ENCODE measurements at regions not wholly inside any gene's neighbourhood (a gene's known extent, or its start where the extent isn't known, plus 50 kb on each side); places are given as distances from the start of the nearest gene placed in this dataset.
"Not testable (repeated sequence)": the region's sequence is repeated elsewhere in the genome, so short reads cannot be mapped to it uniquely, and the experiment has no call there.

DNA sequence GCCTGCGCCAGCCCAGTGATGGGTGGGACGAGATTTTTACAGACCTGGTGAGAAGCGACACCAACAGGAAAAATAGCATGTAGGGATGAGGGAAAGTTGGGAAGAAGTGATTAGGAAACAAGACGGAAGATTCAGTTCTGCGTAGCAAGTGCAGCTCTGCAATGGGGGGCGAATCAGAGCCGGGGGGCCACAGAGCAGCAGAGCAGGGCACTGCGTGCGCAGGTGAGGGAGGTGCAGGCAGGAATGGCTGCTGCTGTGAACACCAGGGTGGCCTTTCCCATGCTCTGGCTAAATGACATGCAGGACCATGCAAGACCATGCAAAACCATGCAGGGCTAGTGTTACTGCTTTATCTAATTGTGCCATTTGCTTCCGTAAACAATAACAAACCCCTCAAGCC lies 442.7 kb upstream of the FRG1 start:
- DNase-seq, result no peak

DNA sequence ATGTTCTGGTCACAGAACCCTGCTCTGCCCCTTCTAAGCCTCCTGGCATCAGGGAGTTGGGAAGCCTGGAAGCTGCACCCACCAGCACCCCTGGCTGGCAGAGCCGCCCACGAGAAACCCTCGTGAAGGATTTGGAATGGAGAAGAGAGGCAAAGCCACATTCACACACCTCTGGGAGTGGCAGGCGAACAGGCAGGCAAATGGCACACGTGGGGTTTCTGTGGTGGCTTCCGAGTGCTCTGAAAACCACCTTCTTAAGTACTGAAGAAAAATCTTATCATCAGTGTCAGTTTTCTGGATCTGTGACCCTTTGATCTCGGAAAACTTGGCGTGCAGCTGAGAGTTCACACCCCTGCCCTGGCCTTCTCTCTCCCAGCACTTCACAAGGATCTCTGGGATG lies 442.2 kb upstream of the FRG1 start:
- no peak for DNase-seq

DNA sequence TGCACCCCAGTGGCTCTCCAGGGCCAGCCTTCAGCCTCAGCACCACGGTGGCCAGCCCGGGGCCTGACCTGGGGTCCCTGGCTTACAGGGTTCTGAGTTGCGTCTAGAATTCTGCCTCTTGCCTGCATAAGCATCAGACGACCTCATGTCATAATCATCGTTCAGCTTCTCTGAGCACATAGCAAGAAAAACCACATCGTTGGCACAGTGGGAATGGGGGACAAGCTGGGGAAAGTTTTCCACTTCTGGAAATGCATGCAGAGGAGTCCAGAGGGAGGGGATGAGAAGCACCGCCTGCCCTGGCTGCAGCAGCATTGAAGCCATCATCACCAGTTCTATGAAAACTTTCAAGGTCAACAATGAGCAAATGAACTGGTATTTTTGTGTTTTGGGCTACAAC lies 441.0 kb upstream of the FRG1 start:
- DNase-seq, result no peak

DNA sequence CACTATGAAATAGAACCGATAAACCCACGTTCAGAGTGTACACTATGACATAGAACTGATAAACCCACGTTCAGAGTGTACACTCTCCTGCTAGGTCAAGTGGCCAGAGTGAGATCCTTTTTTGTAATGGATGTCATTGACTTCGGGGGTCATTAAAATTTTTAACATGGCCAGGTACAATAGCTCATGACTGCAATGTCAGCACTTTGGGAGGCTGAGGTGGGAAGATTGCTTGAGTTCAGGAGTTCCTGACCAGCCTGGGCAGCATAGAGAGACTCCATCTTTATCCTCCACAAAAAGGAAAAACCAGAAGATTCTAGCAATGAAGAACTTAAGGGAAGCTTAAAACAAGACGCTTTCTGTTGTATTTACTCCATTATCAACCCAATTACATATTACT lies 439.7 kb upstream of the FRG1 start:
- no peak for DNase-seq

DNA sequence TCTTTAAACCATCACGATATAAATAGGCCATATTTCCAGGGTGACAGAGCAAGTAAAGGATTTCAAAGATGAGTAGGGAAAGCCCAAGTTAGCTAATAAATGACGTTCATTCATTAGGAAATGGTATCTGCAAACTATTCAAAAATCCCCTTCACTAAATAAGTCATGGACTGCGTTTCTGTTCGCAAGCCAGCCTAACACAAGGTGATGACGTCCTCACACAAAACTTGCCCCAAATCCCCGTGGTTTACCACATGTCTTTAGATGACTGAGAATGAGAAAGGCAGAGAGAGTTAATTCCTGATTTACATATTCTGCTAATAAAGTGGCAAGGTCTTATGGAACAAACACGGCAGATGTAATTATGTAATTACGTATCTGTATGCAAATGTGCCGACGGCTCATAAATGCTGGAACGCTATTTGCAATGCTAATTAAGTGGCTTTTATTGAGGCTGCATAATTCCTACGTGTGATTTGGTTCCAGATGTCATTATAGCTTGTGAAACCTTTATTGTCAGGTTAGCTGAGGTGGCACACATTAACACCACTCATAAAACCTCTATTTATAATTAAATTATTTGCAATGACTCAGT lies 437.7 kb upstream of the FRG1 start:
- DNase-seq, result no peak

DNA sequence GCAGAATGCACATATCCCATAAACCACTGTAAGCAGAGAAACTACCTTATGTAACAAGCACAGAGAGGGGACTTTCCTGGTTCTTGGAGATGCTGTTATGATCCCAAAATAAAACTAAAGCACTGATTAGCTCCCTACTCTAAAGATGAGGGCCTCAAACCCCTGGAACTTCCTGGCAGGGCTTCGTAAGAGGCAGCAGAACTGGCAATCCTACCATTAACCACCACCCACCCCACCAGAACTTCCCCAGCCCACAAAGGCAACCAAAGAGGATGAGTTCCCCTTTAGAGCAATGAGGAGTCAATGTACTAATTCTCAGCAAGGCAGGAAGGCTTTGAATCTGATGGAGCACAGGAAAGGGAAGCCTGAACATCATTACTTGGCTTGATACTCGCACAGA lies 436.5 kb upstream of the FRG1 start:
- DNase-seq, result no peak

DNA sequence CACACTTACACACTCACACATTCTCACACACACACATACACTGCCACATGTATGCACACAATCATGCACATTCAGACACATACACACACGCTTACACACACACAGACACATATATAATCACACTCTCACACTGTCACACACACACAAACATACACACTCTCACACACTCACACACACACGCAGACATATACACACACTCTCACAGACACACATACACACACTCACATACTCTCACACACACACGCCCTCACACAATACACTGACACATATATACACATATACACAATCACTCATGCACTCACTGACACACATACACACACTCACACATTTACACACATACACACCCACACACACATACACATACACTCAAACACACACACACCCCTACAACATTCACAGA lies 435.3 kb upstream of the FRG1 start:
- no peak for DNase-seq

DNA sequence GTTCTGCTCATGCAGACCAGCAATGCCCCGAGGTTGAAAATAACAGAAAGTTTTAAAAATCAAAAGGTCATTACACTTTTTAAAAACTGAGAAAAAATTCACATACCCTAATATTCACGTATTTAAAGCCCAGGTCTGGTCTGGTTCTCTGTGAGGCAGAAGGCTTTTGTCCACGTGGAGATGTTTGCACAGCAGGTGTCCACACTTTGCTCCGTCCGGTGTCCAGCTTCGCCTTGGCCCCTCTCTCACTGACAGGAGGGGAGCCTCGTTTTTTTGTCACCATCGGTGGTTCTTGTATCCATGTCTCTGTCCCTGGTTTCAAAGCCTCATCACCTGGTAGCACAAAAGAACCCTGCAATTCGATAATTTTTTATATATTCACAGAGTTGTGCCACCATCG lies 434.6 kb upstream of the FRG1 start:
- DNase-seq, result no peak

DNA sequence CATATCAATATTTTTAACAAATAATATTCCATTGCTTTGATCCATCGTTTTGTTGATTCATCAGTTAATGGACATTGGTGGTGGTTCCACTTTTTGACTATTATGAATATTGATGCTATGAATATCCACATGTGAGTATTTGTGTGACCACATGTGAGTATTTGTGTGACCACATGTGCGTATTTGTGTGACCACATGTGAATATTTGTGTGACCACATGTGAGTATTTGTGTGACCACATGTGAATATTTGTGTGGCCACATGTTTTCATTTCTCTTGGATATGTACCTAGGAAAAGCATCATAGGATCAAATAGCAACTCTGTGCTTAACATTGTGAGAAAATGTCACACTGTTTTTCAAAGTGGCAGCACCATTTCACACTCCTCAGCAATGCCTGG lies 433.6 kb upstream of the FRG1 start:
- DNase-seq, result no peak

DNA sequence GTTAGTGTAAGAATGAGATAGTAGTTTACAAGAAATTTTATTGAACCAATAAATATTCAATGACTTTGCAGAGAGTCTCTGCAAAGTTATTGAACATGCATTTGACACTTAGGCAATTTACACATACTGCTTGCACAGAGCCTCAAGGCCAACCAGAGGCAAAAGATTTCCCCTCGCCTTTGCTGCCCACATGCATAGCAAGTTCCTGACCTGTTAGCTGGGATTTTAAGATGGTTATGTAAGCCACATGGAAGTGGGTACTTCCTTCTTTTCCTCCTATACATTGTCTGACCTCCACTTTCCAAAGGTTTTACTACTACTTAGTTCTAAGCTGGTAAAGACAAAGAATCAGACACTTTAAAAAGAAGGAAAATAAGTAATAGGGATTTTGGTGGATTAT lies 430.1 kb upstream of the FRG1 start:
- no peak for DNase-seq

DNA sequence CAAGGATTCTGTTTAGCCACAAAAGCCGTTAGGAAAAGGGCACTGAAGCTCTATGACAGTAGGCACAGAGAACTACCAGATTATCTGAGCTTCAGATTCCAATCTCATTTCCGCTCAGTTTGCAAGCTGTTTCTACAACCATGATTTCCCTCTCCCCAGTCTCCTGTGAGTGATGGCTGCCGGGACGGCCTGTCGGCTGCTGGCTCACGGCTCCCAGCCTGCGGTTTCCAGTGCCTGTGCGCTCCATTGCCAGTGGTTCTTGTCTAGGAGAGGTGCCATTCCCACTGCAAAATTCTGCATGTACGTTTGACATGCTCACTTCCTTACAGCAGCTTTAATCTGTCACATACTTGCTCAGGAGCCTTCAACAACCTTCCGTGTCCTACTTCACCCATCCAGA lies 429.1 kb upstream of the FRG1 start:
- no peak for DNase-seq

DNA sequence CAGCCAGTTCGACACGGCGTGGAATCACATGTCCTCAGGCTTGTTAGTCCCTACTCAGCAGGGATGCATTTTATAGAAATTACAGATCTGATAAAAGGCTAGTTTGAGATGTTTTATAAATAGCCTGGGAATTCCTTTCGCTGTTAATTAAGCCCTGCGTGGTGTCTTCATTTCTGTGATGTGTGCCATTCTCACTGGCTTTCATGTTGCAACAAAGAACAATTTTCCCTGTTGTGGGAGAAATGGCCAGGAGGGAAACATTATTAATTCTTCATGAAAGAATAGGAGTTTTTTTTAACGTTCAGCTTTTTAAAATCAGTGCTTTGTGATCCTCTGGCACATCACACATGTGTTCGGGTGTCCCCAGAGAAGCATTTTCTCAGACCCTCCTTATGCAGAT lies 427.3 kb upstream of the FRG1 start:
- no peak for DNase-seq

DNA sequence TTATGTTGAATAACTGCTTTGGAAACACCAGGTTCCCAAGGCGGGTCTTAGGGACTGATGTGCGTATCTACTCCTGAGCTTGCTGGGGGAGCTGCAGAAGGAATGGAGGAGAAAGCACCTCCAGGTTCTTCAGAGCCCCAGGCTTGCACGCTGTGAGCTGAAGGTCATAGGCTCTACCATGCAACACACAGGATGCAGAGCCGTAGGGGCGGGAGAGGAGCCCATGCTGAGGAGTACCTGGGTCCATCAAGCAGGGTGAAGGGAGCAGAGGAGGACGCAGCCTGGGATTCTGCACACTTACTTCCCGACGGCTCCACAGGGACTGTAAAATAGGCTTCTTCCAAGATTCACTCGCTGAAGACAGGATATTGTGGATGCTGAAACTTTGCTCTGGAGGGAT lies 426.5 kb upstream of the FRG1 start:
- no peak for DNase-seq

DNA sequence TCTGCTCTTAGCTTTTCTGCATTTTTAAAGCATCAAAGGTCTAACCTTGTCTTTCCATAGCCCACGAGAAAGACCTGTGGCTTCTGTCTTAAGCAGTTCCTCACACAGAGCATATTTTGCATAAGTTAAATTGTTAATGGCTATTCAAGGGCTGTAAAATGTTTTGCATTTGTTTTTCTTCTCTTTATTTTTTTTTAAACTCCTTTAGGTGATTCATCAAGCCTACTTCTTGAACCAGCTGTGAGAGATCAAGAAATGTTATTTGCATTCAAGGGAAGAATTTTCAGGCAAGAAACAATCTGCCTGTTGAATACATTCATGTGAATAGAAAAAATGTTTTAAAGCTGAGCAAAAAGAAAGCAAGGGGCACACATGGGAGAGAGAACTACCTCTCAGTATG lies 423.8 kb upstream of the FRG1 start:
- no peak for DNase-seq

DNA sequence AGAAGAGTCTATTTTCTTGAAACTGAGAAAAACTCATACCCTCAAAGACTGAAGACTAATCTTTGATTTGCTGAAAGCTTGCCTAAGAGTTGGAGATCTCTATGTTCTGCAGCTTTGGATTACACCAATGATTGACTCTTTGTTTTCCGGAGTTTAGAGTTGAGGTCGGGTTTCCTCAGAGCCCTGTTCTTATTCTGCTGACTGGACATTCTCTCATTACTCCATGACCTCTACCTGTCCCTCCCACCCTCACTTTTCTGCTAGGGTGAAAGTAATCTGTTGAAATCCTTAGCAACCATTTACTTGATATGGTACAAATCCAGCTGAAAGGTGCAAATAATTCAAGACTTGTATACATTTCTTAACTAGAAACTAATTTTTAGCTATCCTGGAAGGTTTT lies 421.5 kb upstream of the FRG1 start:
- DNase-seq, result no peak

DNA sequence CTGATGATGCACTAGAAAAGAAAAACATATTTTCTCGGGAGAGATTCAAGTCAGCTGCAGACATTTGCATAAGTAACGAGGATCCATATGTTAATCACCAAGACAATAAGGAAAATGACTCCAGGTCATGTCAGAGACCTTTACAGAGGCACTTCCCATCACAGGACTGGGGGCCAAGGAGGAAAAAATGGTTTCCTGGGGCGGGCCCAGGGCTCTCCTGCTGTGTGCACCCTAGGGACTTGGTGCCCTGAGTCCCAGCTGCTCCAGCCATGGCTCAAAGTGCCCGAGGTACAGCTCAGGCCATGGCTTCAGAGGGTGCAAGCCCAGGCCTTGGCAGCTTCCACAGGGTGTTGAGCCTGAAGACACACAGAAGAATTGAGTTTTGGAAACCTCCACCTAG lies 415.4 kb upstream of the FRG1 start:
- DNase-seq, result no peak

DNA sequence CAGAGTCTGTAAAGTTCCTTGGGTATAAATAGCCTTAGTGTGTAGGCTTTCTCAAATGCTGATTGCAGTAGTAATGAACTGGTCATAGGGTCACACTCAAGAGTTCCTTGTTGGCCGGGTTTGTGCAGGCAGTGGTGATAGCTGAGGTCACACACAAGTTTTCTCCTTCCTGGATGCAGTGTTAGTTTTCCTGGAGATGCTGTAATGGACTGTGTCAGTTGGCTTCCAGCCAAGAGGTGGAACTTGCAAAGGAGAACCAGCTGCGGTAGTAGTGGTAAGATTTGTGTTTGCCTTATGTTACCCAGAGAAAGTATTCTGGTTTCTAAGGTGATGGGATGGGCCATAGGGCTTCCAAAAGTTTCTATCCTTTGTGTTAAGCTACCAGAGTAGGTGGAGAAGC lies 409.8 kb upstream of the FRG1 start:
- DNase-seq, result no peak

DNA sequence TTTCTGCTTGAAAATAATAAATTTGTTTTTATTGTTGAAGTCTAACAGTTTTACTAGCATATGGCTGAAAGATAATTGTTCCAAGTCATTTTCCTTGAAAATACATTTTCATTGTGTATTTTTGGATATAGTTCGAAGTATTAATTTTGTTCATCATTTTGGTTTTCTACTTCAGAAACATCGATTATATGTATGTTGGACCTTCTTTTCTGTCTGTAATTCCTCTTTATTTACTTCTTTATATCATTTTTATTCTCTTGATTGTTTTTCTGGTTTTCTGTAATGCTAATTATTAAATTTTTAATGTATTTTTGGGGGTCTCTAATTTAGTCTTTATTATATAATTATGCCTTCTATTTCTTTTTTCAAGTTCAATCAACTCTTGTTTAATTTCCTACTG lies 407.1 kb upstream of the FRG1 start:
- DNase-seq, result no peak

DNA sequence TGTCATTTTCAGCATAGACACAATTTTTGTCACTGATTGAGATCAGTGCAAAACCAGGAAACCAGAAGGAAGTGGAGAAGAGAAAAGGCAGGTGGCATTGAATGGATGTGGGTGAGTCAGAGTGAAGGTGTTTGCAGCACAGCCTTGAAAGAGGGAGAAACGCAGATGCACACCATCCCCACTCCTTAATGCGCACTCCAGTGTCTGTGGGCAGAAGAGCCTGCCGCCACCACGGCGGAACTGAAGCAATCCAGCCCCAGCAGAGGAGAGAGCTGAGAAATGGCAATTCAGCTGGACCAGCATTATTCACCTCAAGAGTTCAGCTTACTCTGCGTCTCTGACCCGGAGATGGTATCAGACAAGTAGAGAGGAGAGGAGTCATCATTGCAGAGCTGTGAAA lies 393.1 kb upstream of the FRG1 start:
- no peak for DNase-seq

DNA sequence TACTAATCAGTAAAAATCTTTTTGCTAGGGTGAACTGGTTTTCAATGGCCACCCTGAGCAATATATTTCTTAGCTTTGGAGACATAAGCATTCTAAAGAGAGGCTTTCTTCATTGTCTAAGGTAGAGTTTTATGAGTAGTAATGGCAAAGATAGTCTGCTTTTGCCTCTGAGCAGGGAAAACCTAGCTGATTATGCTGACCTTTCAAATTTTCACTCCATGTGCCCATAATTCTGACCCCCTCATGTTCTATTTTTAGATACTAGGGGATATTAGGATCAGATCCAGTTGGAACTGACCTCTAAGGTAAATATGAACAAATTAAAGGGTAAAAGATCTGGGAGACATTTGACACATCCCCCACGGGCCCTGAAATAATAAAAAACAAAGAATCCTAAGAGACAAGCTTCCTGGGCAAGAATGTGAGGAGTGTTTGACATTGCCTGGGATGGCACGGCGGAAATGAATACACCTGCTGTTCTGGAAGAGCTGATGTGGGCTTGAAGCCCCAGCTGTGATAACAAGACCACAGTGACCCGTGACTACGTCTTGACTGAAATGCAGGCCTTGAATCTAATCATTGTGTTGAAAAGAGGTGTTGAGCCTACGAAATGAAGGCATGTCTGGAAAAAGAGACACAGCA lies 392.1 kb upstream of the FRG1 start:
- no peak for DNase-seq

DNA sequence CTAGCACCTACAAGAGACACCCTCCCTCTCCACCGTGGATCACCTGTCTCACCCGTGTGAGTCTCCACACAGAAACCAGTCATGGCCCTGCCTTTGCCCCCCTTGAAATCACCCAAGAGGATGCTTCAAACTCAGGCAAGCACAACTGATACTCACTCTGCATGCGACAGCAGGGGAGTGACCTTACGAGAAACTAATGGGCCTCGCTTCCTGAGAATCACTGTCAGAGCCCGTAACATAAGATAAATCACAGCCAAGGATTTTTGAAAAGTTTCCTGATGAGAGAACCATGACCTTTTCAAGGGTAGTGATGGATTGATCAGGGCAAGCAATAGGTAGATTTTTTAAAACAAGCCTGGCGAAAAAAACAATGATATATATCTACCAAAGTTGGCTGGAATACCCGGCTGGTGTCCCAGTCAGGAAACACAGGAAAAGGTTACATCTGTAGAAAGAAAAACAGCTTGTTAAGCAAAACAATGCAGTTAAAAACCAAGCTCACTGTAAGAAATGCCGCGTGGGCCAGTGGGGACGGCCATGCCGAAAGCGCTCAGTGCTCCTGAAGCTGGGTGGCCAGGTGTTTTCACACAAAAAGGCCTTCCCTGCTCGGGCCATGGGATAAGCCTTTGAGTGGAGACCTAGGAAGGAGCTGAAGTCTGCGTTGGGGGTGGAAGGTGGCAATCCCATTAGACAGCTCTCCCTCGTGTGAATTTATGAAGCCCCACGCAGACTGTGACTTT lies 388.6 kb upstream of the FRG1 start:
- not testable (repeated sequence) for DNase-seq

DNA sequence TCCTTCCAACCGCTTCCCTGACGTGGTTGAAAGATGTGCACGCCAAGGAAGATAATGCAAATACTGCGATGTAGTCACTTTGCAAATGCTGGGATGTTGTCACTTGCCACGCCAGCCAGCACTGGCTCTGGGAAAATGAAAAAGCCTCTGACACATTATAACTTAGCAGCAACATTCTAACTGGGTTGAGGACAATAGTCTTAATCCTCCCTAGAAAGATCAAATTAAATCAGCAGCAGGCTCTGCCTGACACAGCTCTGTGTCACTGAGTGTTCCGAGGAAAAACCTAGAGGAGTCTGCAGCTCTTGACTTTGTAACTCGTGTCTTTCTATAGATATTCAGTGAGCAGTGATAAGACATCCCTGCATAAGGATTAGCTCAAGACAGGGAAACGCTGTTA lies 380.1 kb upstream of the FRG1 start:
- DNase-seq, result not testable (repeated sequence)

DNA sequence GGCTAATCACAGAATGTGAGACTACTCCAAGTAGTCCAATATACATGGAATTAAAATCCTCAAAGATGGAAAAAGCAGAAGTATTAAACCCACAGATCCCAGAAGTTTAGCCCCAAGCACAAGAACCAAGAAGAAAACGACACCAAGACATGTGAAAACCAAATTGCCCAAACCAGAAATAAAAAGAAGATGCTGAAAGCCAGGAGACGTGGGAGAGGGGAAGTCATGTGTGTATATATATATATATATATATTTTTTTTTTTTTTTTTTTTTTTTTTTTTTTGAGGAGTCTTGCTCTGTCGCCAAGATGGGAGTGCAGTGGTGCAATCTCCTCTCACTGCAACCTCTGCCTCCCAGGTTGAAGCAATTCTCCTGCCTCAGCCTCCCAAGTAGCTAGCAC lies 376.9 kb upstream of the FRG1 start:
- not testable (repeated sequence) for DNase-seq

DNA sequence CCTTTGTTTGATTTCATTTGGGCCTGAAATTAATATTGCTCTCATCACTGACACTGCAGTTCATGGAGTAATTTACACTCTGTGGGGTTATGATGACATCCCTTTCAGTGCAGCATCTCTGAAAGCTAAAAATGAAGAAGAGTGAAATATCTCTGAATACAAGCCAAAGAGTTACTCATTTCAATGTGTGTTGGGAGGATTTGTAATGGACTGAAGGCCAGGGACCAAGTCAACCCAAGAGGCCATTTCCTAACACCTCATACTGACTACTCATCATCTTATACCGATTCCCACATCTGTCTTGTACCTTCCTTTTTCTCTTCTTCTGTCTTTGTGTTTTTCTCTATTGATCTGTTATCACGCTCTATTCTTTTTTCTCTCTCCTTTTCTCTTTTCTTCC lies 374.4 kb upstream of the FRG1 start:
- DNase-seq, result not testable (repeated sequence)

DNA sequence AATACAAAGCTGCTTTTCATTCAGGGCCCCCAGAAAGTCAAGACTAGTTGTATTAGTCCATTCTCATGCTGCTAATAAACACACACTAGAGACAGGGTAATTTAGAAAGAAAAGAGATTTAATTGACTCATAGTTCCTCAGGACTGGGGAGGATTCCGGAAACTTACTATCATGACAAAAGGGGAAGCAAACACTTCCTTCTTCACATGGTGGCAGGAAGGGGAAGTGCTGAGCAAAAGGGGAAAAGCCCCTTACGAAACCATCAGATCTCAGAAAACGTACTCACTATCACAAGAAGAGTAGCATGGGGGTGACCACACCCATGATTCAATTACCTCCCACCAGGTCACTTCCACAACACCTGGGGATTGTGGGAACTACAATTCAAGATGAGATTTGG lies 373.8 kb upstream of the FRG1 start:
- DNase-seq, result not testable (repeated sequence)

Data from NCI-H510A treated with DMSO at 0.1 percent for 48 hours (cell line).